Esophagus squamous epithelium (tissue), 4 donors: ENCODE measurements at regions not wholly inside any gene's neighbourhood (a gene's known extent, or its start where the extent isn't known, plus 50 kb on each side); places are given as distances from the start of the nearest gene placed in this dataset.

Source experiments
- POLR2A ChIP-seq, 4 donors: fragments of 450-650 bp; IDR thresholded peaks; one replicate each; pipeline ENCODE4 v1.6.1; 2017; ENCODE audit warnings: antibody characterized with exemption in 4 of 4, mild to moderate bottlenecking in 4 of 4, moderate library complexity in 3 of 4
- TF ChIP-seq, protein P1 (sequence below), 6 experiments: fragments of 450-650 bp in 4 of 6; fragments of 200-600 bp in 2 of 6; sonication (generic) in 2 of 6; IDR thresholded peaks; one replicate each; pipeline ENCODE4 v1.5.1; 2016 to 2019; ENCODE audit warnings: antibody characterized with exemption in 6 of 6, mild to moderate bottlenecking in 4 of 6, moderate library complexity in 4 of 6

DNA sequence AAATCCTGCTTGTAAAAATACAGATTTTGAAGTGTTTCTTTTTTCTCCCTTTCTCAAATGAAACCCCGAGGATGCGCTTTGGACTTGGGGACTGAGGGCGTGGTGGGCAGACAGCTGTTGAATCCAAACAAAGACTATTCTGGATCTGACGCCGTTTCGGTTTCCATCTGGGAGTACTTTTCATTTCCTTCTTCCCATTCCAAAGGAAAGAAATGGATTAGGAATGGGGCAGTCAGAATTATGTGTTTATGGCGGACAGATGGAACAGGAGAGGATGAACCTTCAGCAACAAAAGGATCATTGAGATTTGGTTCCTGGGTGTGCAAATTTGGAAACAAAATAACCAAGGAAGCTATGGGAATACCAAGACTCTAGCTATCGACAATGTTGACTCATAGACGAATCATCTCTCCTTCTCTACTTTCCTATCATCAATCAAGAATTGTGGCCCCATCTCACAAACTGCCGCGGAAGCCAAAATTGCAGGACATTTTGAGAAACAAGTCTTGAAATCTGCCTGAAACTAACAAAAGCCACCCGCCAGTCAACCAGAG lies 300.6 kb downstream of the PARP8 start:
- TF ChIP-seq, protein P1, sequence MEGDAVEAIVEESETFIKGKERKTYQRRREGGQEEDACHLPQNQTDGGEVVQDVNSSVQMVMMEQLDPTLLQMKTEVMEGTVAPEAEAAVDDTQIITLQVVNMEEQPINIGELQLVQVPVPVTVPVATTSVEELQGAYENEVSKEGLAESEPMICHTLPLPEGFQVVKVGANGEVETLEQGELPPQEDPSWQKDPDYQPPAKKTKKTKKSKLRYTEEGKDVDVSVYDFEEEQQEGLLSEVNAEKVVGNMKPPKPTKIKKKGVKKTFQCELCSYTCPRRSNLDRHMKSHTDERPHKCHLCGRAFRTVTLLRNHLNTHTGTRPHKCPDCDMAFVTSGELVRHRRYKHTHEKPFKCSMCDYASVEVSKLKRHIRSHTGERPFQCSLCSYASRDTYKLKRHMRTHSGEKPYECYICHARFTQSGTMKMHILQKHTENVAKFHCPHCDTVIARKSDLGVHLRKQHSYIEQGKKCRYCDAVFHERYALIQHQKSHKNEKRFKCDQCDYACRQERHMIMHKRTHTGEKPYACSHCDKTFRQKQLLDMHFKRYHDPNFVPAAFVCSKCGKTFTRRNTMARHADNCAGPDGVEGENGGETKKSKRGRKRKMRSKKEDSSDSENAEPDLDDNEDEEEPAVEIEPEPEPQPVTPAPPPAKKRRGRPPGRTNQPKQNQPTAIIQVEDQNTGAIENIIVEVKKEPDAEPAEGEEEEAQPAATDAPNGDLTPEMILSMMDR (IDR thresholded peaks at IDR 0.05), result no peak
- TF ChIP-seq POLR2A (IDR thresholded peaks at IDR 0.05), result no peak
